HG02981 (cell line): ENCODE measurements at regions not wholly inside any gene's neighbourhood (a gene's known extent, or its start where the extent isn't known, plus 50 kb on each side); places are given as distances from the start of the nearest gene placed in this dataset.

Experiments used
- ATAC-seq: cut with Tn5 transposase; IDR thresholded peaks from one replicate; pipeline ENCODE4 v1.9.1; 2021; ENCODE audit warnings: mild to moderate bottlenecking, moderate library complexity; ENCODE audit not compliant: unreplicated experiment

DNA sequence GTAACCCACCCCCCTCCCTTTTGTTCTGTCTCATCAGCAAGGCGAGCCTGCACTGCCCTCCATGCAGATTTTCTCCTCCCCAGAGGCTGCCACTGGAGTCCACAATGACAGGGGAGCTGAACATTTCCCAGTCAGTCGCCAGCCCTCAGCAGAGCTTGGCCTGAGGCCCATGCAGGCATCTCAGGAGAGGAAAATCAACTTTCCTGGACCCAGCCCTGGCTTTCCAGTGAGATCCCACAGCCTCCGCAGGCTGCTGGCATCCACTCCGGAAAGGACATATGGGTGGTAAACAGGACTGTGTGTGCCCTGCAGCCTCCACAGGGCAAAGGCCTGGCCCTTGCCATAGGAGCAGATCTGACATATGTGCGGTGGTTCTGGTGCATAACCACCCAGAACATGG is 253.8 kb downstream of the TNS1 start:
- no peak for ATAC-seq

DNA sequence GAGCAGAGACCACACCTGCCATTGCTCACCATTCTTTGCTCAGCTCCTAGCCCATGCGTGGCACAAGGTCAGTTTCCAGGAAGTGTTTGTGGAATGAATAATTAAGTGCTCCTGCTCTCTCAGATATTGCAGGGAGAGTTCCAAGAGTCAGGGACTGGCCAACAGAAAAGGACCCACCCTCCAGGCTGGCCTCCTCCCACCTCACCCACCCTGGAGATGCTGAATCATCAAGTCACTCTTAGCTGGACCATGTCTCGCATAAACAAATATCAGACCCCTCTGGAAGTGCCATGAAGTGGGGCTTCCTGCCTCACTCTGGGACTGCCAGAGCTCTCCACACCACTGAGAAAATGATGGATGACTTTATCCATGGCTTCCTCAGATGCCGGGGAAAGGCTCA is 256.0 kb downstream of the TNS1 start:
- ATAC-seq: no peak

DNA sequence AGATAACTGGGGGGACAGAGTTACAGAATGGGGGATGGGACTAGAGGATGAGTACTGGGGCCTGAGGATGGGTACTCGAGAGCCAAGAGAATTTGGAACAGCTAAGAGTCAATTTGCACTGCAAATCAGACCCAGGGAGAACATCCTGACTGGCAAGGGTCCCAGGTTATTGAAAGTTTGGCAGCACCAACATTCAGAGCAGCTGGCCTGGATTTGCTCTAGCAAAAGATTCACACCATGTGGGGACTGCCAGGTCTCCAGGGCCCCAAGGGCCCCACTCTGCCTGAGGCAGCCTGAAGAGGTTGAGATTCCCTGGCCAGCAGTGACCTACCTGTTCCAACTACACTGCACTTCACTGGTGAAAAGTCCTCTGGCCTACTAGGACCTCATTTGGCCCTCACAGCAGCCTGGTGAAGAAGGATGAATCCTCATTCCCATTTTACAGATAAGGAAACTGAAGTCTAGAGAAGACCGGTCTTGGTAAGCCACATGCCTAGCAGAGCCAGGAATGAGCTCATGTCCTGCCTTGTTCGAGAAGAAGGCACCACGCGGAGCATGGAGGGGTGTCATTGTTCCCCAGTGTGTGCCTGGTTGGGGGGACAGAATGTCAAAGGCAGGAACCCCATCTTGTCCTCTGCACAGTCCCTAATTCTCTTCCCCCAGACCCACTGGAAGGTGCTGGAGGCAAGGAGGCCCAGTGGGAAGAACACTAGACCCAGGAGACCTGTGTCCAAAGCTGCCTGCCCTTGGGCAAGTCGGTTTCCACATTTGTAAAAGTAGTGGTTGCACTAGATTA is 258.6 kb downstream of the TNS1 start:
- no peak for ATAC-seq

DNA sequence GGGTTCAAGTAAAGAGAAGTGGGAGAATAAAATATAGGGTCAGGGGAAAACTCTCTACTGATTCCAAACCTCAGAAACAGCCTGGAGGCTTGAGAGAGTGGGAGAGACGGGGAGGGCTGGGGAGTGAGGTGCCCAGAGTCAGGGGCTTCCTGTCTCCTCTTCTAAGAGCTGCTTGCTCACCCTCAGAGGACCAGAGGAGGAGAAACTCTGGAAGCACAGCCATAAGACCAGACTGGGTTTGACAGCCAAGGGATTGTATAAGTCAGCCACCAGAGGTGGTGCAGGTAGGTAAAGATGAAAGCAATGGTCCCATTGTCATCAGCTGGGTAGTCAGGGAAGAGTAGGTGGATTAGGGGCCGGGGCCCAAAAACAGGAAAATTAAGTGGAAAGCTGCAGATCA is 259.4 kb downstream of the TNS1 start:
- no peak for ATAC-seq

DNA sequence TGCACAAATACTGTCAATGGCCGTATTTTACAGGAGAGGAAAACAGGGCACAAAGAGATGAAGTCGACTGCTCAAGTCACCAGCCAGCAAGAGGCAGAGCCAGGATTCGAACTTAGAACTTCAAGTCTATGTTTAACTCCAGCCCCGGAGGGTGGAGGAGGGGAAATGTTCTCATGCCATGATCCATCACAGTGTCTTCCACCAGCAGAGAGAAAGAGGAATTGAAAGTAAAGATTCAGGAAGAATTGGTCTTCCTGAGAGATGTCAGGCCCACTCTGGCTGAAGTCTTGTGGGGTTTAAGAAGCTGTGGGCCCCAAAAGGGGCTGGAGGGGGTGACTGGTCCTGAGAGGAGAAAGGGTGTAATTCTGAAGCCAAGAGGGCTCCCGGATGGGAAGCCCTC is 260.0 kb downstream of the TNS1 start:
- ATAC-seq: no peak

DNA sequence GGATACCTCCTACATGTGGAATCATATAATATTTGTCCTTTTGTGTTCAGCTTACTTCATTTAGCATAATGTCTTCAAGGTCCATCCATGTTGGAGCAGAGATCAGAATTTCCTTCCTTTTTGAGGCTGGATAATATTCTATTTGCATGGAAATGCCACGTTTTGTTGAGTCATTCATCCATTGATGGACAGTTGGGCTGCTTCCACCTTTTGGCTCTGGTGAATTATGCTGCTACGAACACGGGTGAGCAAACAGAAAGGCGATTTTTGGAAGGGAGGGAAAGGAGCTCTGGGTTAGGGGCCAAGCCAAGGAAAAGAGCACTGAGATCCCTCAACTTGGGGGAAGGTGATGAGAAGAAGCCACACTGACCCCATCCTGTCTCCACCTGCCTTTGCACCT is 260.5 kb downstream of the TNS1 start:
- no peak for ATAC-seq

DNA sequence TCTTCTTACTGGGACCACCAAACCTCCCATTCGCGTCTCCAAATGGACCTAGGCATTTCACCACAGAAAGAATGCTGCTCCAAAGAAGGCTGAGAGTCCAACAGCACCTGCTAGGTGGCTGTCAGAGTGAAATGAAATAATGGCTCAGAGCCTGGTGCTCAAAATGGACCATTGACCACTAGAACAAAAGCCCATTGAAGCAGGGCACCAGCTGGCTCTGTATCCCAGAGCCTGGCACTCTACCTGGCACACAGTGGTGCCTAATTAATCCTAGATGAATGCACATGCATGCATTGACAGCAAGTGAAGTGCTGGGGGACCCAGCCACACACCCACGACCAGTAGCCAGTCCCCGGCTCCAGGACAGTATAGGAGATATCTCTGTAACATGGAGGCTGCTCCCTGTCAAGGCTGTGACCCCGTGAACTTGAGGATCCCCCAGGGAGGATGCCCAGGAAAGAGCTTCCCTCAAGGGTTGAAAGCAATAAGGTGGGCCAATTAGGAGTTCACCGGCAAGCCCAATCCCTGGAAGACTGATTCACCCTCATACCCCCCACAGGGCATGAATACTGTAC is 261.3 kb downstream of the TNS1 start:
- no peak for ATAC-seq

DNA sequence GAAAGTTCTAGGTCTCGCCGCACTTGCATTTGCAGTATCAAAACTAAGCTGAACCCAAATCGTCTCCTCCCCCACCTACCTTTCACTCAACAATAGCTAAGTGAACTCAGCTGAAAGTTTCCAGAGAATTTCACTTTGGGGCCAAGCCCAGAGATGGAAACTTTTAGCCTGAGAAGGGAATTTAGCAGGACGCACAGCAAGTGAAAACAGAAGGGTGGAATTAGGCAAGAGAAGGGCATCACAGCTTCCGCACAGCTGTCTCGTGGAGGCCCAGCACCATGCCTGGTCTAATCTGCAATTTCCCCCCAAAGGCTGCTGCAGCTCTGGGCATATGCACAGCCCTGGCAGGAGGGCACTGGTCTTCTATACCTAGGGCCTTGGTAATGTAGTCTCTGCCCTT is 262.0 kb downstream of the TNS1 start:
- ATAC-seq: no peak

DNA sequence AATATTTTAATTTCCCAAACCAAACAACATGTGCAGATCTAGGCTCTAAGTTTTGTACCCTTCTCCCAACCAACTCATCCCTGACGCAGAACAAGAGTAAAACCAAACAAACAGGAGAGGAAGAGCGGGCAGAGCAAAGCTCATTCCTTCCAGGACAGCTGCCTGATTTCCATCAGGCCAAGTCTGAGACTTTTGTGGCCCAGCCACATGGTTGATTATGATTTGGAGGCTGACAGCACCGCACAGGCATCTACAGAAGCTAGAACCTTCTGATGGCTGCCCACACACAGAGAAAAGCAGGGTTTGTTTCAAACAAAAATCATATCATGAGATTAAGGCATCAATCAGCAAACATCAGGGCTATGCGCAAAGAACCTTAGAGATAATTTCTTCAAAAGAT is 262.6 kb downstream of the TNS1 start:
- ATAC-seq: no peak

DNA sequence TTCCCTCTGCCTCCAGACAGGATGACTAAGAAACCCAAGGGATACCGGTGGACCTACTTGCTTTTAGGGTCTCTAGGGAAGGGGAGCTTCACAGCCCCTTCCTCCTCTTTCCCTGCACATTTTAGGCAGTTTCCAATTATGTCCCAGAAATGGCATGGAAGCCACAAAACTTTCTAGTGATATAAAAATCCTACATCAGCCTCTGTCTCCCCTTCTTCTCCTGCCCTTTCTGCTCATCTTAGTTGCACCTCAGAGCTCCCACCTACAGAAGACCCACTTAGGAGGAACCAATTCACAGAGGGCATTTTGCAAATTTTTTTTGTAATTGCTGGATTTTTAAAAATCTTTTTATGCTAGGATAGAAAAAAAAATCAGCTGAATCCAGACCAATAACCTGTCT is 263.1 kb downstream of the TNS1 start:
- no peak for ATAC-seq

DNA sequence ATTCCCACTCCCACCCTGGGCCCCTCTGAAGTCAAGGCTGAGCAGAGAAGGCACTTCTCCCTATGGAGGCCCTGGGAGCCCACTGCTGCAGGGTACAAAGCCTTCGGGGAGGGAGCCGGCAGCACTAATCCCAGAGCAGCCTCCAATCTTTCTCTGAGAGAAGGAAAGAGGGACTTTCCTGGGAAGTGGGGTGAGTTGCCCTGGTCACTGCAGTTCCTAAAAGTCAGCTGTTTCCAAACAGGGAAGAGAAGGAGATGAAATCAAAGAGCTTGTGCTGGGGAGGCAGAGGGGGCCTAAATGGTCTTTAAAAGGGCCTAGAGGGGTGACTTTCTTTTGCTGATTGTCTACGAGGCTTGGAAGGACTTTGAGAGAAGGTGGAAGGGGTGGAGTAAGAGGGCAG is 264.7 kb downstream of the TNS1 start:
- ATAC-seq: no peak

DNA sequence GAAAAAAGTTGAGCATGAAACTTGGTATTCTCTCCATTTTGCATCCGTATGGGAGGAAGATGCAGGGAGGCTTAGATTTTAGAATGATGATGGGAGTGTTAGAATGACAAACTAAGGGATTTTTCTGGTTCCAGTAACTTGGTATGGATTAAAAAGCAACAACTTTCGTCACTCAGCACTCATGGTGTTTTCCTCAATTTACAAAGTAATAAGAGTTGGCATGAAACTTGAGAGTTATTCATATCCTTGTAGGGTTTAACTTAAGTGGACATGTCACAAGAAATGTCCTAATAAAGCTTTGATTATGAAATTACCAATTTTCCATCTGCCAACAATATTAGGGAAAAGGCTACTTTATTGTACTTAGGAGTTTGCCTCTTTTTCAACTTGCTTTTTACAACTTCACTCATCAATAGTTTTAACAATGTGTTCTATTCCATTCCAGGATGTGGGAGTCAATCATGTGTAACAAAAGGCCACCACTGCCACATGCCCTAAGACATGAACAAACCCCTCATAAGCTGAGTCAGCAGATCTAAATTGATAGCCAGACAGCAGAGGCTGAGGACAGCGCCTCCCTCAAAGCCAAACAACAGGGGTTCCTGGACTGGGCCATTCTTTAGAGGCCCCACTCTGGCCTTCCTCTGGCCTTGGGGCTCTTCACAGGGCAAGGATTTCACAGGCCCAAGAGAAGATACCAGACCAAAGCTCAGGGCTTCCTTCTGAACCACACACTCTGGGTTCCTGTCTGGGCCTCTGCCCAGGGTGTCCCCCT is 265.8 kb downstream of the TNS1 start:
- no peak for ATAC-seq

DNA sequence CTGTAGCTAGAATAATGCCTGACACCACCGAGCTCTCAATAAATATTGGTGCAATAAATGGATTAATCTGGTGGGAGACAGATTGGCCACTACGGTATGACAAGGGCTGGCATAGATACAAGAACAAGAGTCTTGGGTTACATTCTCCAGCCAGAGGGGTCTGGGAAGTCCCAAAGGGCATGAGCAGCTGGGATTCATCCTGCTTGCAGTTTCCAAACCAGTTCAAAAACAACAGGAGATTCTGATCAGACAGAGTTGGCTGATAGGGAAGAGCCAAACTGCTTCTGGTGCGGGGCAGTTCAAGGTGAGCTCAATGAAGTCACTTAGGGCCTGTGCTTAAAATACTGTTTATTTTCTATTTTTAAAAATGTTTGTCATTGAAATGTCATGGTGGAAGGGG is 266.9 kb downstream of the TNS1 start:
- no peak for ATAC-seq

DNA sequence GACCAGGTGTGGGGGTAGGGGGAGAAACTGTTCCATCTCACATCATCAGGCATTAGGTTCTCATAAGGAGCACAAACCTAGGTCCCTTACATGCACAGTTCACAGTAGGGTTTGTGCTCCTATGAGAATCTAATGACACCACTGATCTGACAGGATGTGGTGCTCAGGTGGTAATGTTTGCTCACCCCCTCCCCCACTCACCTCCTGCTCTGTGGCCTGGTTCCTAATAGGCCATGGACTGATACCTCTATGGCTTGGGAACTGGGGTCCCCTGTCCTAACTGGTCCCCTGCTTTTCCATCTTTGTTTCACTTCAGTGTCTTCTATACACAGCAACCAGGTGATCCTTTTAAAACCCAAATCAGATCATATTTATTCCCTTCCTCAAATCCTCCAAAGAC is 267.8 kb downstream of the TNS1 start:
- no peak for ATAC-seq

DNA sequence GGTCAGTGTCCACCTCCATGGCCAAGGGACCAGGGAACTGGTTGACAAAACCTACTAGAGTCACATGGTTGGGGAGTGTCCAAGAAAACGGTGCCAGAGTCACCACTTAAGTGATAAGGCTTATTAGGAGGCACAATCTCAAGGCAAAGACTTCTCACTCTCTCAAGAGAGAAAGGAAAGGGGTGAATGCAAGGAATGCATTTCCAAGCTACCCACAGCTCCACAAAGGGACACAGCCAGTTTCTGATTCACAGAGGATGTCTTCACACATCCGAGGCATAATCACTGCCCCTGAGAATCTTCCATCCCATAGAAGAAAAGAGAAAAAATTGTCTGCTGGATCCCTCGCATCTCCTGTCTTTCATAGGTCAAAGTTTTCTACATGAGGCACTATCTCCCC is 269.3 kb downstream of the TNS1 start:
- ATAC-seq: no peak

DNA sequence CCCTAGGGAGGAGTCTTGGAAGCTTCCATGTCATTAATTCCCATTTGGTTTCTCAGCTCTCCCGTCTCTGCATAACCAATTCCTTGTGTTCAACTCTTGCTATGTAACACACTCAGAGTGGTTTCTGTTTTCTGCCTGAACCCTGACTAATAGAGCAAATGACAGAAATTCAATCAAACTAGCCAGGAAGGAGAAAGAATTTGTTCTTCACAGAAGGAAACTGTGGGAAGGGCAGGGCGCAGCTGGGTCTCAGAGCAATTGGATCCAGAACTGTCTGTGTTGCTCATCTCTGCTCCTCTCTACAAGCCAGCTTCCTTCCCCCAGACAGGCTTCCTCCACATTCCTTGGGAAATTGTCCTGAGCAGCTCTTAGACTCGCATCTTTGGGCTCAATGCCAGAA is 269.8 kb downstream of the TNS1 start:
- no peak for ATAC-seq

DNA sequence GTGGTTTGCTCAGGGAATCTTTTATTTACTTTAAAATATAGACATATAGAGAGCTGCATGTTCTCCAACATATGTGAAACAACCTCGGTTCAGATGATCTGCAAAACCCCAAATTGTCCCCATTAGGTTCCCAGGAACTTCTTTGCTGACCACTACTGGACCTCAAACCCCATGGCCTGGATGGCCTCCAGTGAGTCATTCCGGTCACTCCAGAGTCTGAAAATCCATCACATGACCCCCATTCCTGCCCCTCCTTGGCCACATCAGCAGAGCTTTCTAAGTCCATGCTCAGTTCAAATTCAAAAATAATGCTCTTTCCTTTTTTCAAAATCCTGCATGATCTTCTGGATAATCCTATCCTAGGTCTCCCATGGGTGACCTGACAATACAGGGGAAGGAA is 271.0 kb downstream of the TNS1 start:
- ATAC-seq: no peak

DNA sequence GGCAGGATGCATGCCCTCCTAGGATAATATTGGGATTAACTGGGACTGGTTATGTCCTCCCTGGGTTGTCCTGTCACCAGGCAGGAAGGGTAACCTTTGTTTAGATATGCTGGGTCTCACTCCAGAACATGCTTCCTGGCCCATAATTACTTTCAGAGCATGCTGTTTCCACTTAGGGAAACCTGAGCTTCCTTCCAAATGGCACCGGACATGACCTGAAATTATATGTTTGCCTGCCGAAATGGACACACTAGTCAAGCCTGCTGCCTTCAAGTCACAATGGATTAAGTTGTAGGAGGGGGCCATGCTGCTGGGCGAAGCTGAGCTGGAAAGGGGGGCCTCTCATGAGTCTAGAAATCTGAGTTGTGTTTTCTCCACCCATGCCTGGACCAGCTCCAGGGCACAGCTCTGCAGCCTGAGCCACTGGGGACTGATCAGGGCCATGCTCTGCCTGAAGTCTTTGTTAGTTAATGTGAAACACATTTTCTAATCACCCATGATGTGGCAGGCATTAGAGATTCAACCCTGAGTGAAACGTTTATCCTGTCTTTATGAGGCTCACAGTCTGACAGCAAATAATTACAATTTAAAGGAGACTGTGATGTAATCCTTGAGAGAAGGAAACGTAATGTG is 273.3 kb downstream of the TNS1 start:
- ATAC-seq: no peak

DNA sequence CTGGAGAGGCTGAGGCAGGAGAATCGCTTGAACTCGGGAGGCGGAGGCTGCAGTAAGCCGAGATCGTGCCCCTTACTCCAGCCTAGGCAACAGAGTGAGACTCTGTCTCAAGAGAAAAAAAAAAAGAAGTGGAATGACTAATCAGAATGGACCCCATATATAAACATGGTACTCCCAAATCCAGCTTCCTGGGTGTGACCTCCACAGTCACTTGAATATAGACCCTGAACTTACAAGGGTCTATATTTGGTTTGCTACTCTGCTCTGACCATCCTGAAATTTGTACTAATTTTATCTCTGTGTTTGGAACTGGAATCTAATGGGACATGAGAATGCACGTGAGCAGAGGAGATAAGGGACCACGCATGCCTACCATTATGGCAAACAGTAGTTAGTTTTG is 275.0 kb downstream of the TNS1 start:
- ATAC-seq: no peak

DNA sequence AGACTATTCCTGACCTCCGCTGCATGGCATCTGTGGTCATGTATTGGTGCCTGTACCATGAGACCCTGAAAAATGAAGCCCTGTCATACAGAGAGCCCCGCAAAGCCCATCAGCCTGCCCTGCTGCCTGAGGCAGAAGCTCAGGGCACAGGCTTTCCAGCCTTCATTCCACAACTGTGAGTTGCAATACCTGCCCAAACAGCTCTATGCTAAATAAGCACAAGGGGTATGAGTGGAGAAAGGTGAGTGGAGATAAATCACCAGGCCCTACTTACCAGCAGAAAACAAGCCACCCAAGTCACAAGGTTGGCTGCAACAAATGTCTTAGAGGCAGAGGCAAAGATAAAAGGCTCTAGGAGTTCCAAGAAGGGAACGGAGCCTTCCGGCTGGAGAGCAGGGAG is 277.4 kb downstream of the TNS1 start:
- no peak for ATAC-seq

DNA sequence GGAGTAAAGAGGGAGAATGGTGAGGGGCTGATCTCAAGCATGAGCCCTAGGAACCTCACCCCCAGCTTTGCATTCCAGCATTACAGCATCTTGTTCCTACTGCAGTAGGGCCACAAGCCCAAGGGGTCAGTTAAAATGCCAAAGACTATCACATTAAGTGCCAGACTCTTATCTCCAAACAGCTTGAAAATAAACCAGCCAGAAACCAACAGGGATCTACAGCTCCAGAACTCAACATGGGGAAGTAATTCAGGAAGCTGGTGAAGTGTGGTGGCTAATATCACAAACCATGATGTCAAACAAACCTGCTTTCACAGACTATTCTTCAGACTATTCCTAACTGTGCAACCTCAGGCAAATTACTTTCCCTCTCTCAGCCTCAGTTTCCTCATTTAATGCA is 278.3 kb downstream of the TNS1 start:
- ATAC-seq: no peak

DNA sequence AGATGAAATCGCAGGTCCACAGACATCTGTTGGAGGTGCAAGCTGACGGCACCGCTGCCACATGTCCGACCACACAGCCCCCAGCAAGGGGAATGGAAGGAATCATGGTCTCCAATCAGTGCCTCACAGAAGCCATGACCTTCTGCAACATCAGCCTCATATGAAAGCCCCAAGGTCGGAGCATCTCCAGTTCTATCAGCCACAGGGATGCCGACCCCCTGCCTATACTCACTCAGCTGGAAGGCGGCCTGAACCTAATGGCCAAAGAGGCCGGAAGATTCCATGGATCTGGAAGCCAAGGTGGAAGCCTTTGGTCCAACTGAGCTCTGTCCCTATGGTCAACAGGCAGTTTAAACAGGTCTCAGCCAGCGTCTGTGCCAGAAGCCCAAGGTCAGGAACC is 278.8 kb downstream of the TNS1 start:
- no peak for ATAC-seq
